ENCODE measurements at regions not wholly inside any gene's neighbourhood (a gene's known extent, or its start where the extent isn't known, plus 50 kb on each side); places are given as distances from the start of the nearest gene placed in this dataset.
"Not testable (repeated sequence)": the region's sequence is repeated elsewhere in the genome, so short reads cannot be mapped to it uniquely, and the experiment has no call there.

DNA sequence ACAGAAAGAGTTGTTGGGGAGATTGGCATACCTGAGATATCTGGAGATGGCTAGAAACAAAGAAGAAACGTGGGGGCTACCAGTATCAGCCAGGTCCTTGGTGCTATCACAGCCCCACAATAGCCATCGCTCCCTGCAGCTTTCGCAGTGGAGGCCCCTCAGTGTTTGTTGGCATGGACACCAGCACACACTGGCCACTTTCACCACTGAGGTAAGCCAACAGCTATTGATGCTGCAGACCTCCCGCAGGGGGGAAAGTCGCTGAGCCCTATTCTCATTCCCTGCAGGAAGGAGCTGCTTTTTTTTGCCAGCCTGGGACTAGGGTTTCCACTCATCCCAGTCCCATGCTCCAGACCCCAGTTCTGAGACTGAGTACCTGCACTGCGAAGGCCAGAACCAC, 879.2 kb upstream of the IGFBP7 start:
- DNase-seq (ENCODE audit: missing footprints): no peak
- no peak for ATAC-seq
- intact Hi-C loops (cut with DNase I): no loop called here

GRCh38 chr4:57985161-57985560, 875.0 kb upstream of the IGFBP7 start:
- intact Hi-C loops (cut with DNase I): no loop called here
- DNase-seq (ENCODE audit: missing footprints) (no peak), ATAC-seq (no peak)

DNA sequence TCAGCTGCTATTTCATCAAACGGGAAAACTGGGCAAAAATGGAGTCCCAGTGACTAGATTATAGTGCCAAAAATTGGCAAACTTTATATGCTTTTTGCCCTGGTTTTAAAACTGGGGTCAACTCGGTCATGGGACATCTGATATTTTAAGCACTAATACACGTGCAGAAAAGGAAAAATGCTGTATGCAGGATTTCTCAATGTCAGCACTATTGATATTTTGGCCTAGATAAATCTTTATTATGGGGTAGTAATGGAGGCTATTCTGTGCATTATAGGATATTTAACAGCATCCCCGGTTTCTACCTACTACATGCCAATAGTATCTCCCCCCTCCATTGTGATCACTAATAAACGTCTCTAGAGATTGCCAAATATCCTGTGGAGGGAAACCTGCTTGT, 870.9 kb upstream of the IGFBP7 start:
- intact Hi-C loops (cut with DNase I): no loop called here
- DNase-seq (ENCODE audit: missing footprints) (no peak), ATAC-seq (no peak)

DNA sequence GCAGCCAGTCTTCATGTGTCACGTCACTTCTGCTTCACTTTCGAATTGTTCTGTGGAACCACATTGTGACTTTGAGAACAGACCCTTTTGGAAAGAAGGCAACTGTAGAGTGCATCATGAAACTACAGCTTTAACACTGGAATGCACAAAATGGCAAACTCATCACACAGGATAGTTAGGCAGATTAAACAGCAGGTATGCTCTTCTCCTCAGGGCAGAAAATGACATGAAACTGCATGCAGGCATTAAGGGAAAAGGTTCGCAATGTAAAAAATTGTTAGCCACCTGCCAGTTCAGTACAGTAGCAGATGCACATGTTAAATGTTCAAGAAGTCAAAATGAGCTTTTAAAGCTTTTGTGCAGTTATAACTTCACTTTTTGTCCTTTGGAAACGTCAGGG, 864.6 kb upstream of the IGFBP7 start:
- DNase-seq (ENCODE audit: missing footprints): no peak
- intact Hi-C loops (cut with DNase I): no loop called here
- ATAC-seq: no peak

GRCh38 chr4:57973819-57974218, 863.6 kb upstream of the IGFBP7 start:
- intact Hi-C loops (cut with DNase I): no loop called here
- DNase-seq (ENCODE audit: missing footprints): no peak
- ATAC-seq: no peak

GRCh38 chr4:57971261-57971660, 861.1 kb upstream of the IGFBP7 start:
- intact Hi-C loops (cut with DNase I): no loop called here
- DNase-seq (ENCODE audit: missing footprints) (no peak), ATAC-seq (no peak)

DNA sequence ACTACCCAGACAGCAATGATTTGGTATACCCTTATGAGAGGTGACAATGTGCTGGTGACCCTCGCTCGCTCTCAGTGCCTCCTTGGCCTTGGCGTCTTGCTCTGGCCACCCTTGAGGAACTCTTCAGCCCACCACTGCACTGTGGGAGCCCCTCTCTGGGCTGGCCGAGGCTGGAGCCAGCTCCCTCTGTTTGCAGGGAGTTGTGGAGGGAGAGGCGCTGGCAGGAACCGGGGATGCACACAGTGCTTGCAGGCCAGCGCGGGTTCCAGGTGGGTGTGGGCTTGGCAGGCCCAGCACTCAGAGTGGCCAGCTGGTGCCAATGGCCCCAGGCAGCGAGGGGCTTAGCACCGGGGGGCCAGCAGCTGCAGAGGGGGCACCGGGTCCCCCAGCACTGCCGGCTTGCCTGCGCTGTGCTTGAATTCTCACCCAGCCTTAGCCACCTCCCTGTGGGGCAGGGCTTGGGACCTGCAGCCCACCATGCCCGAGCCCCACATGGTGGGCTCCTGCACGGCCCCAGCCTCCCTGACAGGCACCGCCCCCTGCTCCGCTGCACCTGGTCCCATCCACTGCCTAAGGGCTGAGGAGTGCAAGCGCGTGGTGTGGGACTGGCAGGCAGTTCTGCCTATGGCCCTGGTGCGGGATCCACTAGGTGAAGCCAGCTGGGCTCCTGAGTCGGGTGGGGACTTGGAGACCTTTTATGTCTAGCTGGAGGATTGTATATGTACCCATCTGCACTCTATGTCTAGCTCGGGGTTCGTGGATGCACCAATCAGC, 857.0 kb upstream of the IGFBP7 start:
- ATAC-seq: no peak
- intact Hi-C loops (cut with DNase I): no loop called here
- no peak for DNase-seq (ENCODE audit: missing footprints)

- DNase-seq (ENCODE audit: missing footprints); ATAC-seq; intact Hi-C loops (cut with DNase I): not testable (repeated sequence)
These were observed 855.2 kb upstream of the IGFBP7 start for GRCh38 chr4:57965431-57965830.

DNA sequence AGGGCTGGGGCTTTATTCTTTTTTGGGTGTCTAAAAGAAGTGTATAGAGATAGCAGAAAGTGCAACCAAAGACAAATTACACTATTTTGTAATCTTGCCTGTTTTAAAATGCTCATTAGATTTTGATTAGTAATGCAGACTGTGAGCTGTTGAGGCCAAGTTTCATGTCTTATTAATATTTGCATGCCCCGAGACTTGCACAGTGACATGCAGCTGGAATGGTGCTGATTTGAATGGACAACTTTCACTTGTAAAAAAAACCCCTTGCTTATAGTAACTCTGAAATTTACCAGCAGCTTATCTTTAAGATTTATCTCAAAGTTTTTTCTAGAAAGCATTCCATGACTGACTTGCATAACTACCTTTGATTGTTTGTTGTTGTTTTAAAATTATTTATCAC, 835.1 kb upstream of the IGFBP7 start:
- no peak for DNase-seq (ENCODE audit: missing footprints)
- intact Hi-C loops (cut with DNase I): no loop called here
- no peak for ATAC-seq

GRCh38 chr4:57943682-57944081, 833.5 kb upstream of the IGFBP7 start:
- DNase-seq (ENCODE audit: missing footprints): peak; percentile 49
- intact Hi-C loops (cut with DNase I): no loop called here
- ATAC-seq: no peak

DNA sequence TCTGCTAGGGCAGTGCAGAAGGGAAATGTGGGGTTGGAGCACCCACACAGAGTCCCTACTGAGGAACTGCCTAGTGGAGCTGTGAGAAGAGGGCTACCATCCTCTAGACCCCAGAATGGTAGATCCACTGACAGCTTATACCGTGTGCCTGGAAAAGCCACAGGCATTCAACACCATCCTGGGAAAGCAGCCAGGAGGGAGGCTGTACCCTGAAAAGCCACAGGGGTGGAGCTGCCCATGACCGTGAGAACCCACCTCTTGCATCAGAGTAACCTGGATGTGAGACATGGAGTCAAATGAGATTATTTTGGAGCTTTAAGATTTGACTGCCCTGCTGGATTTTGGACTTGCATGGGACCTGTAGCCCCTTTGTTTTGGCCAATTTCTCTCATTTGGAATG, 827.1 kb upstream of the IGFBP7 start:
- intact Hi-C loops (cut with DNase I); DNase-seq (ENCODE audit: missing footprints); ATAC-seq: not testable (repeated sequence)

GRCh38 chr4:57926311-57926710, 816.1 kb upstream of the IGFBP7 start:
- DNase-seq (ENCODE audit: missing footprints) (no peak), ATAC-seq (no peak)
- intact Hi-C loops (cut with DNase I): no loop called here

DNA sequence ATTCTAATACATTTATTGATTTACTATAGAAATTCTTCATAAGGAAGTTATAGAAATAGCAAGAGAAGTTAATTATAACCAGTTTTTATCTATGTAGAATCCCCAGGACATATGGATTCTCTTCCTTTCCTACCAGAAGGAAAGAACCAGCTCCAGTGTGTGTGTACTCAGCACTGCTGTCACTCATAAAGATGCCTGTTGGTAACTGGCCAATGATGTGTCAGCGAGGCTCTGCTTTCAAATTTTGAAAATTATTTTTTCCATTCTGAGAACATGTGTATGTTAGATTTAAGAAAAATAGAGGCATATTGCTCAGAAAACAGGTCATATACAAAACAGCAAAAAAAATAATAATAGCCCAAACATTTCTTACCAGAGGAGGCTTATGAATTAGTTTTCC, 814.8 kb upstream of the IGFBP7 start:
- ATAC-seq (no peak), DNase-seq (ENCODE audit: missing footprints) (no peak)
- intact Hi-C loops (cut with DNase I): no loop called here

DNA sequence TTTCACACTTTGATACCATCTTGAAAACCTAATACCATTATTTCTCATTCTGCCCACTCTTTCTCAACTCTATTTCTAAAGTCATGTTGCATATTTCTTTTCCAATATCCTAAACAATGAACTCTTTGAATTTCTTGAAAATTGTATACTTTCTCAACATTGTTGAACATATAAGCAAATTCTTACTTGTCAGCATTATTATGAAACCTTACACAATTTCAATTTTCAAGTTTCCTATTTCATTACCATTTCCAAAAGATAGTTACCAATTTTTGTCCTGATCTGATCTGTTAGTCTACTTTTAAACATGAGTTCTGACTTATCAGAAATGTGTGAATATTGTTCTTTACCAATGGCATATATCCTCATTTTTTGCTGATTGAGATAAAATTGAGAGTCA, 806.3 kb upstream of the IGFBP7 start:
- ATAC-seq (no peak), DNase-seq (ENCODE audit: missing footprints) (no peak)
- intact Hi-C loops (cut with DNase I): no loop called here

GRCh38 chr4:57911203-57911602, 801.0 kb upstream of the IGFBP7 start:
- intact Hi-C loops (cut with DNase I): no loop called here
- ATAC-seq (no peak), DNase-seq (ENCODE audit: missing footprints) (no peak)

GRCh38 chr4:57910151-57910550, 800.0 kb upstream of the IGFBP7 start:
- DNase-seq (ENCODE audit: missing footprints): no peak
- no peak for ATAC-seq
- intact Hi-C loops (cut with DNase I): no loop called here

- intact Hi-C loops (cut with DNase I): no loop called here
- no peak for ATAC-seq
- no peak for DNase-seq (ENCODE audit: missing footprints)
These were observed 795.8 kb upstream of the IGFBP7 start for GRCh38 chr4:57905965-57906364.

DNA sequence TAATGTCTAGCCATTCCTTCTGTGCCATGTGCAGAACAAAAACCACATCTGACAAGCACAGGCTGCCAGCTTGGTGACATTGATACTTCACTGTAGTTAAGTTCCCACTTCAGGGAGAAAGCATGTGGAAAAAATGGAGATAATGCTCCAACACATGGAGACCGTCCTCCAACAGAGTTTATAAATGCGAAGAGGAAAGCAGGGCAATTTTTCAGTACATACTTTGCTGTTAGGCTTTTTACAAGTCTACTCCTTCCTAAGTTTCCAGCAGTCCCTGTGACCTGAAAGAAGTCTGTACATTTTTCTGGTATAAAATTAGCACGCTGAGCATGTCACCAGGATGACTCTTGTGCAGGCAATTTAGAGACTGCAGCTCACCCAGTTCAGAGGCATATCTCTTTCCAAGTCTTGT, 766.9 kb upstream of the IGFBP7 start:
- DNase-seq (ENCODE audit: missing footprints): no peak
- intact Hi-C loops (cut with DNase I): loop anchor here (5.0 kb wide), 1 partner anchor 435 kb away; no protein-coding TSS in a partner anchor
- peak; percentile 81 for ATAC-seq

DNA sequence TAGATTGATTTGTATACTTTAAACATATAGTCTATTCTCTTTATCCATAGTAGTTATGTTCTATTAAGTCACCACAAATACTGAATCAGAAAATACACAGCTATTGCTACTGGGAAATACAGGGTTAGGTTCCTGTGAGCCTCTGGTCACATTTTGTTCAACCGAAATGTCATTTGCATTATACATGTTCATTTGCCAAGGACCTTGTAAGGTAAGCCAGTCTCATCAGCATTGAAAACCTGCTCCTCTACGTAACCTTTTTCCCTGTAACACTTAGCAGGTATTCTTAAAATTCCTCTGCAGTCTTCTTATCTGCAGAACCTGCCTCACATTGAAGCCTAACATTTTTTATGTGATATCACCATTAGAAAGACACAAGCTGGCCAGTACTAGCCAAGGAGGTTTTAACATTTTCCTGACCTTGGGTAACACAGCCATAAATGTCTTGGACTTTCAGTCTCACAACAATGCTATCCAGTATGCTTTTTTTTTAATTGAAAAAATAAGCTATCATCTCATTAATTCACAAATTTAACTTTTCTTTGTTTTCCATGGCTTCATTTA, 765.7 kb upstream of the IGFBP7 start:
- intact Hi-C loops (cut with DNase I): loop anchor here (5.0 kb wide), 1 partner anchor 434 kb away; no protein-coding TSS in a partner anchor
- DNase-seq (ENCODE audit: missing footprints): no peak
- ATAC-seq: peak; percentile 7

- peak; percentile 52 for ATAC-seq
- intact Hi-C loops (cut with DNase I): no loop called here
- DNase-seq (ENCODE audit: missing footprints): no peak
These were observed 756.4 kb upstream of the IGFBP7 start for GRCh38 chr4:57866468-57867171.

All from Right ventricle myocardium inferior (tissue), 1 donor.